ENCODE measurements at regions not wholly inside any gene's neighbourhood (a gene's known extent, or its start where the extent isn't known, plus 50 kb on each side); places are given as distances from the start of the nearest gene placed in this dataset.

DNA sequence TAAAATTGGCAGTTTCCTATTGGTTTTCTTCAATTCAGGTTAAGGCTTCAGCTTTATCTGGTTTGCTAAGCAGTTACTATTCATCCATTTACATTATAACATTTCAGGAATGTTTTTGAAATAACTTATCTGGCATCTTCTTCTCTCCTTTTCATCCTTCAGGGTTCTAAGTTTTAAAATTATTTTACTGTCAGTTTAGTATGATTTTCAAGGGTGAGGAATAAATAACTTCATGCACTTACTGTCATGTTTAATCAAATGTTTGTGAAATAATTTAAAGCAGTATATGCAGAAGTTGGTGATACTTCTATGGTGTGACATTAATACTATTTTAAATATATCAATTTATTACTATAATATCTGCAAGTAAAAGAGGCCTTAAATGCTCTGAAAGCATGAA, 338.1 kb upstream of the MMS22L start:
- no peak for DNase-seq

- no peak for DNase-seq
Observed at GRCh38 chr6:97626671-97627441, 343.8 kb upstream of the MMS22L start.

- no peak for DNase-seq
Observed at GRCh38 chr6:97629180-97629579, 346.2 kb upstream of the MMS22L start.

GRCh38 chr6:97630604-97631003, 347.6 kb upstream of the MMS22L start:
- DNase-seq, result no peak

DNA sequence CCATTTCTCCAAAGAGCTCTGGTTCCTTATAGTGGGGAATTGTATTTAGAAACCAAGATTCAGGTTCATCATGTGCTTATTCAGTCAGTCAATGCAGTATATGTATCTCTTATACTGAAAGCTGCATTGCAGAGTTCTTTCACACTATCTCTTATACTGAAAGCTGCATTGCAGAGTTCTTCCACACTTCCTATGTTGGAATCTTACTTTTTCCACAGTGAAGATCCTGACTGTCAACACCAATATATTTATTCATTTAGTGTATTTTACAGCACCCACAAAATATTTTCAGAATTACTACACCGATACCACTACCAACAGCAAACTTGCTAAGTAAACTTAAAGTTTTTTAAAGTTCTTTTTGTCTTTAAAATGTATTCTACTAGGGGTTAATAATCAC, 349.3 kb upstream of the MMS22L start:
- DNase-seq, result no peak

DNA sequence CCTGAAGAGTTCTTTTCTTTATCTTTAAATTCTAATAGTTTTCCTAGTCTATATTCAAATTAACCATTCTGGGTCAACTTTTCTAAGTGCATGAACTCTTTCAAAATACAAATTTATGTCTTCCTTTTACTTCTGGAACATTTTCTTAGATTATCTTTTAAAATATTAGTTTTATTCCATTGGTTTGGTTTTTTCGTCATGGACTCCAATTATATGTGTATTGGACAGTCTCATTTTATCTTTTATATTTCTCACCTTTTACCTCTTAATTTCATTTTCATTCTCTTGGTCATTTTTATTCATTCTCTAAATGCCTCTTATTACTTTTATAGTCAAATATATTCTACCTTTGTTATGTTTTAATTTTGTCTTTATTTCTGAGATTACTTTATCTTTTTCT, 356.7 kb upstream of the MMS22L start:
- no peak for DNase-seq

GRCh38 chr6:97644353-97644752, 361.3 kb upstream of the MMS22L start:
- DNase-seq, result no peak

DNA sequence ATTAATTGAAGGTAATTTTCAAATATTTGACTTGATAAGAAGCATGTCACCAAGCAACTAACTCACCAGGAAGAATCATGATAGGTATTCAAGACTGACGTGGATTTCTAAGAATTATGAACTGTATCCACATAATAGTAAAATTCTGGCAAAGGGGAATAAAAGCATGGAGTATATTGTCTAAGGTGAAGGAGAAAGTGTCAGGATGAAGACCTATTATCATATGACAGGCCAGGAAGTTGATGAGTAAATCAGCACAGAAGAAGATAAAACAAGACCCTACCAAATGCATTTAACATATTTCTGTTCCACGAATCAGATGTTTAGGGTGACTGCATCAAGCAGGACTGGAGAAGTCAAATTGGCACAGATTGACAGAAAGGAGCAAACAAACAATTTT, 362.7 kb upstream of the MMS22L start:
- no peak for DNase-seq

GRCh38 chr6:97653076-97653475, 370.1 kb upstream of the MMS22L start:
- no peak for DNase-seq

GRCh38 chr6:97653517-97653916, 370.5 kb upstream of the MMS22L start:
- DNase-seq, result no peak

GRCh38 chr6:97654674-97655073, 371.7 kb upstream of the MMS22L start:
- no peak for DNase-seq

DNA sequence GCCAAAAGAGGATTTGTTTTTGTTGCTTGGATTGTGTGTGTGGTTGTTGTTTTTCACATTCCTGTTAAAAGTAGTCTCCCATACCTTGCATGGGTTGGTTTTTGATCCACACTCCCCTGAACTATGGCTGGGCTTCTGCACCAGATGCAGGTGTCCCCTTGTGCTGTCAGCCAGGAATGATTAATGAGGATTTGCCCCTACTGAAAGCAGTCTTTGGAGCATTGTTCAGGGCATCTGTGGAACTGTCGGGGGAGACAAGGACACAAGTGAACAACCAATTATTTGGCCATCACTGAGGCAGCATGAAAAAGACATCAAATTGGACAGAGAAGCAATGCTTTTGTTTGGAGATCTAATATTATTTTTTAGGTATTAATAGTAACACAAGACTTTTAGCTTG, 373.2 kb upstream of the MMS22L start:
- DNase-seq, result no peak

DNA sequence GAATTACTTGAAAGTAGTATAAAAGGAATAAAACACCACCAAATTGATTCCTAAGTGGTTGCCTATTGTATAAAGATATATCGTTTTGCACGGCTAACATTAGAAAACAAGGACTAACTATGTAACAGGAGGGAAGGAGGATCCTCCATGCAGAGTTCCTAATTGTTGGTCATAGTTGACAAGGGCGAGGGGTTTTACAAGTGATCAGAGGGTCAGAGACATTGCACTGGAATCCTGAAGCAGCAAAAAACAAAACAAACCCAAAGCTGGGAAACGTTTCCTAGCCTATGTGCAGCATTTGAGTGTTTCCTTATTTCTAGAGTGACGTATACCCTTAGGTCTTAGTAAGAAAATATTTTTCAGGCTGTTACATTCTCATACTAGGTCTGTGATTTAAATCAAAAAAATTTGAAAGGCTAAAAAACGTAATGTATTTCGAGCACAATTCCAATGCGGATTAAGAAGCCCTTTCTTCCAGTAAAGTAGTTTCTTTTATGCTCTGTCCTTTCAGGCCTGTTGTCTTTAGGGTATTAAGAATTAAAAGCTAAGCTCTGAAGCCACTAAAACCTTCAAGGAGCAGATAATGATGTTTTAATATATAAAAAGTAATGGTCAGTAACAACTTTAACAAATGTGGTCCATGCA, 373.8 kb upstream of the MMS22L start:
- no peak for DNase-seq

GRCh38 chr6:97658090-97658489, 375.1 kb upstream of the MMS22L start:
- no peak for DNase-seq

DNA sequence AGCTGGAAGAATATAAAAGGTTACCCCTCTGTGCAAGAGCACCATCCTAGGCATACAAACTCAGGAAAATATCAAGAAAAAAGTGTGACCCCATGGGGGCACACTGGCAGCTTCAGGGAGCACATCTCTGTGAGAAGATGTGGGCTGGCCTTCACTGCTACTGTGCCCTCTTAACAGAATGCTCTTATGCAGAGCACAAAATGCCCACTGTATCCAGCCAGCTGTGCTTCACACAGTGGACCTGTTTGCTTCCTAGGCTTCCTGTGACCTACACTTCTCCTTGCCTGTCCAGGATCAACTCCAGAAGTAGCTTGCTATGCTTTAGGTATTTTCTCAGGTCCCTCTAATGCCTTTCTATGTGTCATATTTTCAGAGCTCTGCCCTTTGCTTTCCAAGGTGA, 380.2 kb upstream of the MMS22L start:
- no peak for DNase-seq

DNA sequence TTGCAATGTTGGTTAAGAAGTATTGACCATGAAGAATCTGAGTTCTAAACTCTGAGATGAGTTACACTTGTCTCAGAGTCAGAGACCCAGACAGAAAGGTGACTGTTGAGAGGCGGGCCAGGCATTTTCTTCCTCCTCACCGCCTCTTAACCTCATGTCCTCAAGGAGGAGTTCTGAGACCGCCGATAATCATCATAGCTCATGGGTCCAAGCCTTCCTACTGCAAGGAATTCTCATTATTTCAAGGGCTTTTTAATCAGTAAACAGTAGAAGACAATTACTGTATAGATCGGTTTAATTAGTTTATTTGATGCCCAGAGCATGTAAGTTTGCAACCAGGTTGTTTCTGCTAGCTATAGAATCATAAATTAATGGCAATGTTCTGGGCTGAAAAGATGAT, 382.4 kb upstream of the MMS22L start:
- DNase-seq, result no peak

DNA sequence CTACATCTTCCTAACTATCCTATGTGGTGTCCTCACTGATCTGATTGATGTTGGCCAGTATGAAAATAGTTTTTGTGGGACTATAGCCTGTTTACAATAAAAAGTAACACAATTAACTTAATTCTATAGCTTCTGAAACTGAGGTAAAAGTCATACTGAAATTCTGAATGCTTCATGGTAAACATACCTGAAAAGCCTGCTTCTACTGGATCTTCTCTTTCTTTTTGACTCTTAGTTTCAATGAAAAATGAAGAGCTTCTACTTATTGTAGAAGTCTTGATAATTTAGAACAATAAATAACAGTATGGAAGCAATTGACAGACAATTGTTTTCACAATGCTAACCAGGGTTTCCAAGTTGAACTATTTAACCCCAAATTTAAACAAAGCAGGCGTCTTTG, 383.9 kb upstream of the MMS22L start:
- no peak for DNase-seq

DNA sequence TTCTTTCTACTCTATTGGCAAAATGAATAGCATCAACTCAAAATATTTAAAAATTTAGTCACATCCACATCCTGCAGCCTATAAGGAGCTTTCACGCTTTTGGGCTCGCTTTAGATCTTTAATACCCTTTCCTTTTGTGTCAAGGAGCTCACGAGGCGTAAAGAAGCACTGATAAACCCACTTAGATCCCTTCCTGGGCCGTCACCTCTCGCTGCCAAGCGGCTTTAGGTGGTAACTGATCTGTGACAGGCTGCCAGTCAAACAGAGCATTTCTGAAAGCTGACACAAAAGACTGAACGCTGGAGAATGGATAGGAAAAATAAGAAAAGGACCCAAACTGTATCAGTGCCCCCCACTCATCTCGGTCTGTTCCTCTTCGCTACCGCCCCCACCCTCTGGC, 385.7 kb upstream of the MMS22L start:
- DNase-seq, result no peak

DNA sequence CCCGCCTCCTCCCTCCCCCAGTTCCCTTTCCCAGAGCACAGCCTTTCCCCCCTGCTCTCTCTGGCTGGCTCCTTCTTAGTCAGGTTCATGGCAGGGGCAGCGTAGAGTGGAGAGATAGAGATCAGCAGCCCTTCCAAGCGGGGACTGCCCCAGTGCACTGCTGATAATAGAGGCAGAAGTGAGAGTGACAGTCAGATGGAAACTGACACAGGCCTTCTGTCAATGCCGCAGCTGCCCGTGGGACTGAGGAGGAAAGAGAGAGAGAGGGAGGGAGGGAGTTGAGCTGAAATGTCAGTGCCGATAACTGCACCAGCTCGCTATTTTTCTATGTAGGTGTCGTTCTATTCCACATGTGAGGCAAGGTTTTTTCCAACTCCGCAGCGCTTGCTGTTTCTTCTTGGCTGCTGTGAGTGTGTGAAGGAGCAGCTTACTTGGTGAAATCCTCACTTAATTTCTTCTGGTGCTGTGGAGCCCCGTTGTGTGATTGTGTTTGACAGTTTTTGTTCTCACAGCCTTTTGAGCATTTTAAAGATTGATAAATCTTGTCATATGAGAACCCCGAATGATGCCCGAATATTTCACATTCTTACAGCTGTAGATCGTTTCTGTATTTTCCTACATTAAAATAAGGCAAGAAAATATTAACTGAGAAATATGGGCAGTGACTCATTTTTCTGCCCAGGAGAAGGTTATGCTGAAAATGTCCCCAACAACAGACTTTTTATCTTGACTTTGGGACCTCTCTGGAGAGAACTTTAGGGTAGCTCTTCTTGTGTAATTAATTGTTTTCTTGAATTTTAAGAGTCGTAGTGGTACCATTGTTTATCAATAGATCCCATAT, 386.4 kb upstream of the MMS22L start:
- no peak for DNase-seq

GRCh38 chr6:97674802-97675201, 391.8 kb upstream of the MMS22L start:
- no peak for DNase-seq

GRCh38 chr6:97677626-97678025, 394.6 kb upstream of the MMS22L start:
- no peak for DNase-seq

DNA sequence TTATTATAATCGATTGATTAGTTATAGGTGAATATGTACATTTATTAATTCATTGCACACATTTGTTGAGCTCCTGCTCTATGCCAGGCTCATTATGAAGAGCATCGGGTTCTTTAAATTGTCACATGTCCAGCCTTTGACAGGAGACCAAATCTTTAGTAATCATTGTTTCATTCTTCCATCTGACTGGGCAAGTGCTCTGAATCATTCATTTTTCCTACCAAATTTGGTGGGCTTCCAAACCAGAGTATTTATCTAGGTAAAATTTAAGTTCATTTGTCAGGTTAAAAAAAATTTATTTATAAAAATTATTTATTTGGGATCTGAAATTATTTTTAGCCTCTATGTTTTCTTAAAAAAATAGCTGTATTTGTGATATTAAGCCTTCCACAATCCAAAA, 404.9 kb upstream of the MMS22L start:
- no peak for DNase-seq

- DNase-seq, result no peak
Observed at GRCh38 chr6:97689078-97689754, 406.2 kb upstream of the MMS22L start.
